ENCODE measurements at regions not wholly inside any gene's neighbourhood (a gene's known extent, or its start where the extent isn't known, plus 50 kb on each side); places are given as distances from the start of the nearest gene placed in this dataset.

DNA sequence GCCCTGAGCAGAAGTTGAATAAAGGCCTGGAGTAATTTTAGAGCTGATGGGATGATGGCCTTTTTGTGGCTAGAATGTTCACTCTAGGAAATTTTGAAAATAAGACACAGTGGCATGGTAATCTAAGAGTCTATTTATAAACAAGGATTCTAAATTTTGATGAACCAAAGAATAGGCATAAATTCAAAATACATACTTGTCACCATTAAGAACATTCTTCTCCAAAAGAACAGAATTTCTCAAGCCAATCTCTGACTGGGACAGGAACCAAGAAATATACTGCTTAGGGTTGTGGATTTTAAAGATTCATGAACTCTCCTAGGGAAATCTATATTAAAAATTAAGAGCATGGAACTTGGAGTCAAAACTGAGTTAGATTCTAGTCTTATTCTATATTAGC lies 98.2 kb upstream of the SETBP1 start:
- ATAC-seq (no peak), DNase-seq (no peak)
- no peak overlapping the region for H3K27ac Mint-ChIP-seq
- H3K9me3 ChIP-seq (ENCODE audit: control insufficient read depth, insufficient read depth, low read length), result no peaks in the 10 kb centered on the region
- H3K36me3 ChIP-seq (ENCODE audit: control insufficient read depth, insufficient read depth, low read length), result no peaks in the 10 kb centered on the region
- H3K36me3 Mint-ChIP-seq, result no peaks in the 10 kb centered on the region
- intact Hi-C loops (cut with micrococcal nuclease), result no loop called here
- H3K27me3 ChIP-seq (ENCODE audit: control insufficient read depth, insufficient read depth, low read length), result no peaks in the 10 kb centered on the region
- TF ChIP-seq, protein P1, sequence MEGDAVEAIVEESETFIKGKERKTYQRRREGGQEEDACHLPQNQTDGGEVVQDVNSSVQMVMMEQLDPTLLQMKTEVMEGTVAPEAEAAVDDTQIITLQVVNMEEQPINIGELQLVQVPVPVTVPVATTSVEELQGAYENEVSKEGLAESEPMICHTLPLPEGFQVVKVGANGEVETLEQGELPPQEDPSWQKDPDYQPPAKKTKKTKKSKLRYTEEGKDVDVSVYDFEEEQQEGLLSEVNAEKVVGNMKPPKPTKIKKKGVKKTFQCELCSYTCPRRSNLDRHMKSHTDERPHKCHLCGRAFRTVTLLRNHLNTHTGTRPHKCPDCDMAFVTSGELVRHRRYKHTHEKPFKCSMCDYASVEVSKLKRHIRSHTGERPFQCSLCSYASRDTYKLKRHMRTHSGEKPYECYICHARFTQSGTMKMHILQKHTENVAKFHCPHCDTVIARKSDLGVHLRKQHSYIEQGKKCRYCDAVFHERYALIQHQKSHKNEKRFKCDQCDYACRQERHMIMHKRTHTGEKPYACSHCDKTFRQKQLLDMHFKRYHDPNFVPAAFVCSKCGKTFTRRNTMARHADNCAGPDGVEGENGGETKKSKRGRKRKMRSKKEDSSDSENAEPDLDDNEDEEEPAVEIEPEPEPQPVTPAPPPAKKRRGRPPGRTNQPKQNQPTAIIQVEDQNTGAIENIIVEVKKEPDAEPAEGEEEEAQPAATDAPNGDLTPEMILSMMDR (IDR thresholded peaks at IDR 0.05), result no peak
- no peaks in the 10 kb centered on the region for H3K9me3 Mint-ChIP-seq
- H3K4me3 ChIP-seq (ENCODE audit: low read length), result no peak overlapping the region
- H3K4me1 Mint-ChIP-seq, result peaks cover 0 to 10% of the 10 kb centered on the region in 2 donors
- H3K4me1 ChIP-seq (ENCODE audit: control insufficient read depth, insufficient read depth, low read length), result no peaks in the 10 kb centered on the region
- peaks cover 3 to 8% of the 10 kb centered on the region in 2 donors for H3K27me3 Mint-ChIP-seq (ENCODE audit: low read depth in 2 of 2)
- no peak overlapping the region for H3K4me3 Mint-ChIP-seq
- H3K27ac ChIP-seq (ENCODE audit: low read length), result no peak overlapping the region

DNA sequence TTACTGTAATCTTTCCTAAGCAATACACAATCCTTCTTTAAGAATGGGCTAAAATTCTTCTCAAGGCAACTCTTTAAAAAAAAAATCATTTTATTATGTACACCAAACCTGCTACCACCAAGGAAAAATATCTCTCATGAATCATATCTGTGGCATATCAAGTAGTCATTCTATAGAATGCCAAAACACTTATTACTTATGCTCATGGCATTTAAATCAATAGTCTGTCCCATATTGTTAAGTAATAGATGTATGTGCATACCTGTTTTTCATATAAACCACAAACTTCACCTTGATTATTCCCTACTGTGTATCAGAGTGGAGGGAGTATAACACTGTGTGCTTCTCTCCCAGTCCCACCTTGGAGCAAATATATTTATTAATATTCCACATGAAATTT lies 95.8 kb upstream of the SETBP1 start:
- Histone ChIP-seq H3K27me3 (ENCODE audit: control insufficient read depth, insufficient read depth, low read length) (no peaks in the 10 kb centered on the region), H3K4me1 (ENCODE audit: control insufficient read depth, insufficient read depth, low read length) (no peaks in the 10 kb centered on the region), H3K27ac (ENCODE audit: low read length) (no peak overlapping the region), H3K4me3 (ENCODE audit: low read length) (no peak overlapping the region), H3K9me3 (ENCODE audit: control insufficient read depth, insufficient read depth, low read length) (no peaks in the 10 kb centered on the region), H3K36me3 (ENCODE audit: control insufficient read depth, insufficient read depth, low read length) (no peaks in the 10 kb centered on the region)
- DNase-seq (no peak), ATAC-seq (no peak)
- intact Hi-C loops (cut with micrococcal nuclease), result no loop called here
- TF ChIP-seq, protein P1 (IDR thresholded peaks at IDR 0.05), result no peak
- no peaks in the 10 kb centered on the region for H3K4me1 Mint-ChIP-seq
- H3K27ac Mint-ChIP-seq, result no peak overlapping the region
- no peaks in the 10 kb centered on the region for H3K36me3 Mint-ChIP-seq
- H3K9me3 Mint-ChIP-seq, result no peaks in the 10 kb centered on the region
- H3K27me3 Mint-ChIP-seq (ENCODE audit: low read depth in 2 of 2), result peaks cover 8 to 10% of the 10 kb centered on the region in 2 donors
- H3K4me3 Mint-ChIP-seq, result no peak overlapping the region

DNA sequence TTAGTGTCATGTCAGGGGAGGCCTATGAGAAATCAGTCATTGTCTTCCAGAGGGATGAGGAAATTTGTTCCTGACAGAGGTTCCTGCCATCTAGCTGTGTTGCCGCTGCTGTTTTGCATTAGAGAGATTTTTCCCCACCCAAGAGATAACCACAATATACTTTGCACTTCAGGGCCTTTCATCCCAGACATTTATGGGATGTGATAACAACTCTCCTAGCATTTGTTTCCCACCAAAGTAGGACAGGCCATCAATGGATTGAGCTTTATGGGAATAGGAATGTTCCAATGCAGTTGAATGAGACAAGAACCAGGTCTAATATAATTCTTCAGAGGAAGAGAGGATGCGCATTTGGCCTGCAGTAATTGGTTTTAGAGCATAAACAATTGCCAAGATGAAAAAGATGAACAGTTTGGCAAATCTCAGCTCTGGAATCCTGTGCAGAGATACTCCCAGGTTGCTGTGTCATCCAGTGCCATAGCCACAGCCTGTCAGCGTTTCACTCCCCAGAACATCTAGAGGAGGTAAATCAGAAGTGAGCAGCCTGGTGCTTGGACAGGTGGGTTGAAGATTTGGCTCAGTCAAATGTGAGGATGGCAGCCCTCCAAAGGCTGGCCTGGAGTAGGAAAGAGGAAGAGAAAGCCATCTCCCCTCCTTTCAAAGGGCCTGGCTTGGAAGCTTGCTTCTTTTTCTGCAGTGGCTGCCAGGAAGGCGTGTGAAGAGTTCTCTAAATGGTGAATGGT lies 93.7 kb upstream of the SETBP1 start:
- no peak overlapping the region for H3K4me3 Mint-ChIP-seq
- intact Hi-C loops (cut with micrococcal nuclease), result no loop called here

More for the DNA sequence above, 93.7 kb upstream of the SETBP1 start:
- DNase-seq (no peak), ATAC-seq (no peak)
- peaks cover 10 to 14% of the 10 kb centered on the region in 2 donors for H3K27me3 Mint-ChIP-seq (ENCODE audit: low read depth in 2 of 2)
- WGBS (ENCODE audit: insufficient coverage), result 88% methylated on average over 4 of the region's 4 CpGs
- H3K27ac Mint-ChIP-seq, result no peak overlapping the region
- TF ChIP-seq, protein P1 (IDR thresholded peaks at IDR 0.05), result no peak
- no peaks in the 10 kb centered on the region for H3K9me3 ChIP-seq (ENCODE audit: control insufficient read depth, insufficient read depth, low read length)
- no peaks in the 10 kb centered on the region for H3K27me3 ChIP-seq (ENCODE audit: control insufficient read depth, insufficient read depth, low read length)
- H3K36me3 Mint-ChIP-seq, result no peaks in the 10 kb centered on the region
- H3K4me3 ChIP-seq (ENCODE audit: low read length), result no peak overlapping the region
- H3K36me3 ChIP-seq (ENCODE audit: control insufficient read depth, insufficient read depth, low read length), result no peaks in the 10 kb centered on the region
- no peak overlapping the region for H3K27ac ChIP-seq (ENCODE audit: low read length)
- no peaks in the 10 kb centered on the region for H3K4me1 Mint-ChIP-seq
- no peaks in the 10 kb centered on the region for H3K4me1 ChIP-seq (ENCODE audit: control insufficient read depth, insufficient read depth, low read length)
- no peaks in the 10 kb centered on the region for H3K9me3 Mint-ChIP-seq

Data from natural killer cell (primary cell).